Activated CD4-positive, alpha-beta T cell treated with anti-CD3 and anti-CD28 coated beads for 36 hours (primary cell): ENCODE measurements at regions not wholly inside any gene's neighbourhood (a gene's known extent, or its start where the extent isn't known, plus 50 kb on each side); places are given as distances from the start of the nearest gene placed in this dataset.

Experiments used
- ATAC-seq: fragments of 200-7000 bp; cut with Tn5 transposase; one replicate; pipeline ENCODE4 v1.10.0; 2021; ENCODE audit warnings: mild to moderate bottlenecking, moderate library complexity
- CTCF ChIA-PET: fragments of 350-600 bp; sonication (Branson Sonifier 250); formaldehyde crosslinking; loops from one replicate; lab custom pipeline; 2021; ENCODE audit warnings: antibody characterized with exemption; lab: Charles Lee
- POLR2A ChIA-PET: fragments of 350-600 bp; sonication (Branson Sonifier 250); formaldehyde crosslinking; loops from one replicate; lab custom pipeline; 2021; ENCODE audit warnings: antibody characterized with exemption, inconsistent platforms; lab: Charles Lee
- DNase-seq: peaks from one replicate; pipeline ENCODE4 v3.0.0-alpha.2; 2020
- H3K27ac Mint-ChIP-seq: one replicate; pipeline ENCODE4 v1.8.0; 2021; ENCODE audit warnings: mixed read lengths
- H3K27me3 Mint-ChIP-seq: one replicate; pipeline ENCODE4 v1.8.0; 2021; ENCODE audit warnings: mixed read lengths
- H3K36me3 Mint-ChIP-seq: one replicate; pipeline ENCODE4 v1.8.0; 2021; ENCODE audit warnings: low read depth, mixed read lengths
- H3K4me1 Mint-ChIP-seq: one replicate; pipeline ENCODE4 v1.8.0; 2021; ENCODE audit warnings: mixed read lengths
- H3K4me3 Mint-ChIP-seq: one replicate; pipeline ENCODE4 v1.8.0; 2021; ENCODE audit warnings: mild to moderate bottlenecking, moderate library complexity, mixed read lengths
- H3K9me3 Mint-ChIP-seq: one replicate; pipeline ENCODE4 v1.8.0; 2021; ENCODE audit warnings: low read depth, mixed read lengths
- intact Hi-C, 2 experiments: fragments of 100-400 bp; cut with DNase I in 1 of 2; cut with micrococcal nuclease in 1 of 2; formaldehyde crosslinking; loops; one replicate each; pipeline versions ENCODE4 v1.14.2 to v1.15.1; 2022 to 2024; cut with DNase I, micrococcal nuclease

- Mint-ChIP-seq H3K36me3 (no peaks in the 10 kb centered on the region), H3K27me3 (peaks cover 7% of the 10 kb centered on the region), H3K4me3 (no peak overlapping the region), H3K9me3 (no peaks in the 10 kb centered on the region), H3K27ac (no peak overlapping the region), H3K4me1 (no peaks in the 10 kb centered on the region)
- DNase-seq (no peak), ATAC-seq (no peak)
- CTCF ChIA-PET: no interaction called here
- intact Hi-C loops: no loop called here
- POLR2A ChIA-PET: no interaction called here
Observed at GRCh38 chr7:25347360-25348066, 119.2 kb upstream of the NPVF start.

- ChIA-PET POLR2A (no interaction called here), CTCF (interaction anchor here (0.5 kb wide), 1 partner anchor 43 kb away, joined by 3 read pairs; no protein-coding TSS in a partner anchor)
- DNase-seq (no peak), ATAC-seq (no peak)
- intact Hi-C loops: no loop called here
- Mint-ChIP-seq H3K27ac (no peak overlapping the region), H3K36me3 (no peaks in the 10 kb centered on the region), H3K4me3 (no peak overlapping the region), H3K4me1 (no peaks in the 10 kb centered on the region), H3K9me3 (no peaks in the 10 kb centered on the region), H3K27me3 (peaks cover 7% of the 10 kb centered on the region)
Observed at GRCh38 chr7:25348104-25348503, 119.8 kb upstream of the NPVF start.

GRCh38 chr7:25349283-25350017 is 121.2 kb upstream of the NPVF start:
- DNase-seq (no peak), ATAC-seq (no peak)
- POLR2A ChIA-PET: no interaction called here
- H3K4me1 Mint-ChIP-seq: peaks cover 6% of the 10 kb centered on the region
- no peaks in the 10 kb centered on the region for H3K9me3 Mint-ChIP-seq
- intact Hi-C loops: no loop called here
- peaks cover 7% of the 10 kb centered on the region for H3K27me3 Mint-ChIP-seq
- no peak overlapping the region for H3K27ac Mint-ChIP-seq
- no peak overlapping the region for H3K4me3 Mint-ChIP-seq
- CTCF ChIA-PET: no interaction called here
- H3K36me3 Mint-ChIP-seq: no peaks in the 10 kb centered on the region

- Mint-ChIP-seq H3K36me3 (no peaks in the 10 kb centered on the region), H3K9me3 (no peaks in the 10 kb centered on the region), H3K4me1 (peaks cover 9% of the 10 kb centered on the region), H3K4me3 (no peak overlapping the region), H3K27me3 (peaks cover 7% of the 10 kb centered on the region), H3K27ac (no peak overlapping the region)
- ChIA-PET CTCF (no interaction called here), POLR2A (no interaction called here)
- no peak for ATAC-seq
- intact Hi-C loops: no loop called here
- no peak for DNase-seq
Observed at GRCh38 chr7:25350041-25350440, 121.8 kb upstream of the NPVF start.

- intact Hi-C loops: no loop called here
- CTCF ChIA-PET: no interaction called here
- no peaks in the 10 kb centered on the region for H3K36me3 Mint-ChIP-seq
- H3K9me3 Mint-ChIP-seq: no peaks in the 10 kb centered on the region
- no peak overlapping the region for H3K4me3 Mint-ChIP-seq
- no peak overlapping the region for H3K27ac Mint-ChIP-seq
- ATAC-seq (no peak), DNase-seq (no peak)
- POLR2A ChIA-PET: no interaction called here
- peaks cover 10% of the 10 kb centered on the region for H3K27me3 Mint-ChIP-seq
- peaks cover 9% of the 10 kb centered on the region for H3K4me1 Mint-ChIP-seq
Observed at GRCh38 chr7:25351761-25352160, 123.5 kb upstream of the NPVF start.

GRCh38 chr7:25353196-25353595 is 124.9 kb upstream of the NPVF start:
- ATAC-seq (no peak), DNase-seq (no peak)
- Mint-ChIP-seq H3K4me1 (peaks cover 9% of the 10 kb centered on the region), H3K36me3 (no peaks in the 10 kb centered on the region), H3K27me3 (peaks cover 7% of the 10 kb centered on the region), H3K27ac (no peak overlapping the region), H3K4me3 (no peak overlapping the region), H3K9me3 (no peaks in the 10 kb centered on the region)
- intact Hi-C loops: no loop called here
- POLR2A ChIA-PET: no interaction called here
- CTCF ChIA-PET: no interaction called here

GRCh38 chr7:25353732-25354131 is 125.4 kb upstream of the NPVF start:
- ChIA-PET CTCF (no interaction called here), POLR2A (no interaction called here)
- Mint-ChIP-seq H3K4me3 (no peak overlapping the region), H3K4me1 (peaks cover 9% of the 10 kb centered on the region), H3K36me3 (no peaks in the 10 kb centered on the region), H3K27ac (no peak overlapping the region), H3K27me3 (peaks cover 7% of the 10 kb centered on the region), H3K9me3 (no peaks in the 10 kb centered on the region)
- ATAC-seq (no peak), DNase-seq (no peak)
- intact Hi-C loops: no loop called here

GRCh38 chr7:25356534-25357151 is 128.4 kb upstream of the NPVF start:
- intact Hi-C loops: no loop called here
- Mint-ChIP-seq H3K36me3 (no peaks in the 10 kb centered on the region), H3K4me1 (peaks cover 9% of the 10 kb centered on the region), H3K27ac (no peak overlapping the region), H3K4me3 (no peak overlapping the region), H3K27me3 (peaks cover 3% of the 10 kb centered on the region), H3K9me3 (no peaks in the 10 kb centered on the region)
- ATAC-seq: no peak
- CTCF ChIA-PET: no interaction called here
- POLR2A ChIA-PET: no interaction called here
- DNase-seq: no peak

GRCh38 chr7:25358926-25359325 is 130.6 kb upstream of the NPVF start:
- Mint-ChIP-seq H3K27me3 (peaks cover 5% of the 10 kb centered on the region), H3K9me3 (no peaks in the 10 kb centered on the region), H3K4me3 (no peak overlapping the region), H3K4me1 (peaks cover 7% of the 10 kb centered on the region), H3K36me3 (no peaks in the 10 kb centered on the region), H3K27ac (no peak overlapping the region)
- ATAC-seq (no peak), DNase-seq (no peak)
- POLR2A ChIA-PET: interaction anchor here (0.7 kb wide), 1 partner anchor 921 kb away, joined by 4 read pairs; no protein-coding TSS in a partner anchor
- CTCF ChIA-PET: interaction anchor here (0.7 to 1.0 kb wide), 2 partner anchors 207 to 209 kb away, joined by 3 read pairs; no protein-coding TSS in a partner anchor
- intact Hi-C loops: no loop called here

- ChIA-PET CTCF (interaction anchor here (1.2 kb wide), 1 partner anchor 101 kb away, joined by 5 read pairs; no protein-coding TSS in a partner anchor), POLR2A (no interaction called here)
- H3K4me1 Mint-ChIP-seq: peaks cover 2% of the 10 kb centered on the region
- intact Hi-C loops: no loop called here
- peaks cover 5% of the 10 kb centered on the region for H3K27me3 Mint-ChIP-seq
- no peaks in the 10 kb centered on the region for H3K36me3 Mint-ChIP-seq
- DNase-seq: no peak
- H3K4me3 Mint-ChIP-seq: no peak overlapping the region
- ATAC-seq: no peak
- no peaks in the 10 kb centered on the region for H3K9me3 Mint-ChIP-seq
- H3K27ac Mint-ChIP-seq: no peak overlapping the region
Observed at GRCh38 chr7:25359471-25360059, 131.3 kb upstream of the NPVF start.

- ATAC-seq (no peak), DNase-seq (no peak)
- Mint-ChIP-seq H3K27me3 (peaks cover 5% of the 10 kb centered on the region), H3K4me3 (no peak overlapping the region), H3K4me1 (no peaks in the 10 kb centered on the region), H3K27ac (no peak overlapping the region), H3K36me3 (no peaks in the 10 kb centered on the region), H3K9me3 (no peaks in the 10 kb centered on the region)
- intact Hi-C loops: no loop called here
- ChIA-PET CTCF (interaction anchor here (1.2 kb wide), 1 partner anchor 102 kb away, joined by 5 read pairs; no protein-coding TSS in a partner anchor), POLR2A (no interaction called here)
Observed at GRCh38 chr7:25360451-25360850, 132.2 kb upstream of the NPVF start.
